Panc1 (cell line): ENCODE measurements at regions not wholly inside any gene's neighbourhood (a gene's known extent, or its start where the extent isn't known, plus 50 kb on each side); places are given as distances from the start of the nearest gene placed in this dataset.
"Not testable (repeated sequence)": the region's sequence is repeated elsewhere in the genome, so short reads cannot be mapped to it uniquely, and the experiment has no call there.

Experiments
- CTCF ChIP-seq: fragments of 450-650 bp; IDR thresholded peaks from 2 replicates; pipeline ENCODE4 v1.5.1; 2017; ENCODE audit warnings: mild to moderate bottlenecking
- POLR2AphosphoS5 ChIP-seq: IDR thresholded peaks from 2 replicates; pipeline ENCODE4 v1.6.1; 2012; ENCODE audit warnings: mild to moderate bottlenecking, low read depth, low read length, moderate library complexity
- TCF7L2 ChIP-seq: IDR thresholded peaks from 2 replicates; pipeline ENCODE4 v1.6.1; 2011; ENCODE audit warnings: mild to moderate bottlenecking, low read depth, low read length, inconsistent platforms

GRCh38 chr6:153442749-153443148, 311.7 kb upstream of the RGS17 start:
- not testable (repeated sequence) for TF ChIP-seq CTCF, TCF7L2, POLR2AphosphoS5
